Stimulated activated CD4-positive, alpha-beta T cell treated with anti-CD3 and anti-CD28 coated beads, TNF-alpha, amount 100 ng/mL, for 24 hours (primary cell): ENCODE measurements at regions not wholly inside any gene's neighbourhood (a gene's known extent, or its start where the extent isn't known, plus 50 kb on each side); places are given as distances from the start of the nearest gene placed in this dataset.
A peak's percentile ranks its signal among the peaks of the same experiment; 100 is the strongest.
"Not testable (repeated sequence)": the region's sequence is repeated elsewhere in the genome, so short reads cannot be mapped to it uniquely, and the experiment has no call there.

Experiments used
- DNase-seq, 3 experiments: peaks; one replicate each; pipeline ENCODE4 v3.0.0-alpha.2; 2020; ENCODE audit warnings: low read depth in 3 of 3

GRCh38 chr3:112736805-112737566, 96.0 kb upstream of the CCDC80 start:
- DNase-seq = no peak

GRCh38 chr3:112736386-112736785, 95.4 kb upstream of the CCDC80 start:
- DNase-seq = no peak

DNA sequence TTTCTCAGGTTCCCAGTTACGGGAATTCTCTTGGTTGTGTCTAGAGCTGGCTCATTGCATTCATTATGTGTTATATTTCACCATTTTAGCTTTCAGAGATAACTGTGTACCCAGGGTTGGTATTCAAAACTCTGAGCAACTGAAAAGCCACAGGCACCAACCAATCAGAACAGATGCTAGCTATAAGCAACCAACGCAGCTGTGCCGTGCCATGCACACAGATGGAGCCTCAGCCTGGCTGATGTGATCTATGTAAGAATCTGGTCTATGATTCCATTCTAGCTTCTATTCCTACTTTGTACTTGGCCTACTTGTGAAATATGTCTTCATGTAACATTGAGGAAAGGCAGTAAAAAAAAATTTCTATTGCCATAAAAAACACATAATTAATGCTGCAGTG, 95.0 kb upstream of the CCDC80 start:
- DNase-seq = no peak

DNA sequence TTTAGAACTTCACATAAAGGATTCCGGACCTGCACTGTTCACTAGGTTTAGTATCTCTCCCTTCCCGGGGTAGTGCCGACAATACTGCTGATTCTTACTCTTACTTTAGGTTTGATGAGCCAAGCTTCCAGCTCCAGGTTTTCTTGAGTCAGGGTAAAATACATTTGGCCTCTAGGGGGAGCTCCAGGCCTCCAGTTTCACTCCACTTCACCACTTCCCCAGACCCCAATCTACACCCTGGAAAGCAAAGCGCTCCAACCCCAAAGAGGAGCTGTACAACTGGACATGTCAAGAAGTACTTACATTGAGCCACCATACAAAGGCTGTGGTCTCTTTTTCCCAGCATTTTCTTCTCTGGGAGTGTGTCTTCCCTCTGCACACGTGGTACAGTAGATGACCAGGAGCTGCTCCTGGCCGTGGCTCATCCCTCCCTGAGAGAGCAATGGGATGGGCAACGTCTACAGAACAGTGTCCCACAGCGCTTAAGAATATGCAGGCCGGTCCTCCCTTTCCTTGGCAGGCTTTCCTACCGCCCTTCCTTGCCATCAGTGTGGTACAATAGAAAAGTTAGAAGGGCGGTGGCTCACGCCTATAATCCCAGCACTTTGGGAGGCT, 93.9 kb upstream of the CCDC80 start:
- peak; percentile 44 to 70 (median 44) for DNase-seq

GRCh38 chr3:112734171-112734570, 93.2 kb upstream of the CCDC80 start:
- no peak for DNase-seq

GRCh38 chr3:112730210-112730609, 89.3 kb upstream of the CCDC80 start:
- no peak for DNase-seq

DNA sequence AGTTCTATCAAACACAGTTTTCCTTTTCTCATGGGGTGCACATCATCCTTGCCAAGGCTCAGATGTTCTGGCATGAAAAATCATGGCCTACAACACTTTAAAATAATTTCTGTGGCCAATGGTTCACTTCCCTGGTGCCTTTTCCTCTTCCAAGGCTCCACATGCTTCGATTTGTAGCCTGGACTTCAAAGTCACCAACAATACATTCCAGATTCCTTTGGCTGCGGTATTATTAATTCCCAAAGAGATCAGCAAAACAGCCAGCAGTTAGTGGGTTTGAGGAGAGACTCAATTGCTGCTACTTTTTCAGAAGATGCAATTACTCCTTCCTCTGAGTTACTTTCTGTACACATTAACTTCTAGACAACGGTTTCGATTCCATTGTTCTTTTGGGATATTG, 80.3 kb upstream of the CCDC80 start:
- DNase-seq = no peak

DNA sequence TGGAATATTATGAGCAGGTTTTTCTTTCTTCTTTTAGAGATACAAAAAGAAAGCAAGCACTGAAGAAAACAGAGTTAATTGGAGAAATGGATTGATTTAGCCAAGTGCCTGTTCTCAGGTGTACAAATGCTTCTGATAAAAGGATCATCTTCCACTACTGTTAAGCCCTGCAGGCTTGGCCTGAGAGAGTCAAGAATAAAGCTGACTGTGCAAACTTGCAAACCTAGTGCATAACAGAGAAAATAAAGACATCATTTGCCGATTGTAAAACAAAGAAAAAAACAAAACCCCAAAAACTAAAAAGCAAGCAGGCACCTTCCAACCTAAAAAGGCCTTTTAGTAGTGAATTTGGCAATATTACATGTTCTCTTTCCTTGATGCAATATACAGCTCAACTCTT, 78.0 kb upstream of the CCDC80 start:
- no peak for DNase-seq

GRCh38 chr3:112718516-112718915, 77.6 kb upstream of the CCDC80 start:
- DNase-seq = no peak

DNA sequence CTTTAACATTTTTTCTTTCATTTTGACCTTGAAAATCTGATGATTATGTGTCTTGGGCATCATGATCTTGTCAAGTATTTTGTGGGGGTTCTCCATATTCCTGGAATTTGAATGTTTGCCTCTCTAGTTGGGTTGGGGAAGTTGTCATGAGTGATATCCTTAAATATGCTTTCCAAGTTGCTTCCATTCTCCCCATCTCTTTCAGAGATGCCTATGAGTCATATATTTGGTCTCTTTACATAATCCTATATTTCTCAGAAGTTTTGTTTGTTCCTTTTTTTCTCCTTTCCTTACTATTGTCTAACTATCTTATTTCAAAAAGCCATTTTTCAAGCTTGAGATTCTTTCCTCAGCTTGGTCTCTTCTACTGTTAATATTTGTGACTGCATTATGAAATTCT, 69.0 kb upstream of the CCDC80 start:
- DNase-seq = no peak

GRCh38 chr3:112699436-112699978, 58.6 kb upstream of the CCDC80 start:
- DNase-seq = no peak

- not testable (repeated sequence) for DNase-seq
These were observed 57.5 kb upstream of the CCDC80 start for GRCh38 chr3:112698442-112698841.

DNA sequence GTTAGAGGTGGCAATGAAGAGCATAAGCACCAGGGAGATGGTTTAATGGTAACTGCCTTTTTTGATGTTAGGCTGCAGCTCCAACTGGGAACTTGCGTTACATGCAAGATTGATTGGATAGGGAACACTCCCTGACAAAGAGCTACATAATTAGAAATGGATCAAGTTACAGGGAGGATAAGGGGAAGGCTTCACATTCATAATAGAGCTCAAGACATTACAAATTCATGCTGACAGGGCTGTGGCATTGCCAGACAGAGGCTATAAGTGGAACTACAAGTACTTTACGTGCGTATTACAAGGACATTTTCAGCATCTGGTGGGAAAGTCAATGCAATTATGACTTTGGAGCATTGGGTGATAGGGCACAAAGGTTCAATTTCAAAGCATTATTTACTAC, 55.3 kb upstream of the CCDC80 start:
- DNase-seq = not testable (repeated sequence)

DNA sequence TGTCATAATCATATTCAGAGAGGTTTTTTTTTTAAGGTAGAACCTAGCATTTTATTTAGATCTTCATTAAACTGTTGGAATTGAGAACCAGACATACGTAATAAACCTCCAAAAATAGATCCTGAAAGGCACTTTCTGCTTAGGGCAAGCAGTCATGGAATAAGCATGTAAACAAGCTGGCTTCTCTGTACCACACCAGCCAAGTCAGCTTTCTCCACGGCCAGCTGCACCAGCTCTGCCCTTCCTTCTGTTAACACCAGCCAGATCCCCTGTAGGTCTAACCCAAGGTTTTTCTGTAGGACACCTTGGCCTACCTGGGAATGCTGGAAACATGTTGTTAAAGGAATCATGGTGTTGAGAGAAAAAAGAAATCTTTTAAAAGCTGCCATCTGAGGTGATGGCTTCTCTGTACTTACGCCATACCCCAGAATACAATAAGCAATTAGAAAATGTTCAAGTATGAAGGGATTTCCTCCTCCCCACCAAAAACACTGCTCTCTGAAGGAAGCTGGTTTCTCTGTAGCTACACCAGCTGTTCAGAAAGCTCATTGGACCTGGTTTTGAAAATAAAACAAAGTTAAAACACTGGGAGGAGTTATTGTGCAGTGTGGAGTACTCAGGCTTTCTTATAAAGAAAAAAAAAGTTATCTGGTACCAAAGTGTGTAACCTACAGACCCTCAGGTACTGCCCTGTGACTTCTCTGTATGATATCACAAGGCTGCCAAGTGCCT, 54.6 kb upstream of the CCDC80 start:
- DNase-seq = not testable (repeated sequence)

DNA sequence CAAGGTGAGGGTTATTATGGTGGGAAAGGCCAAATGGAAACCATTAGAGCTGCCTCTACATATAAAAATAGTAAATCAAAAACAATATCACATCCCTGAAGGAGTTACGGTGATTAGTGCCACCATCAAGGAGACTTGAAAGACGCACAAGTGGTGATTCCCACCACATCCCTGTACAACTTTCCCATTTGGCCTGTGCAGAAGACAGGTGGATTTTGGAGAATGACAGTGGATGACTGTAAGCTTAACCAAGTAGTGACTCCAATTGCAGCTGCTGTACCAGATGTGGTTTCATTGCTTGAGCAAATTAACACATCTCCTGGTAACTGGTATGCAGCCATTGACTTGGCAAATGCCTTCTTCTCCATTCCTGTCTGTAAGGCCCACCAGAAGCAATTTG, 54.0 kb upstream of the CCDC80 start:
- DNase-seq = not testable (repeated sequence)

DNA sequence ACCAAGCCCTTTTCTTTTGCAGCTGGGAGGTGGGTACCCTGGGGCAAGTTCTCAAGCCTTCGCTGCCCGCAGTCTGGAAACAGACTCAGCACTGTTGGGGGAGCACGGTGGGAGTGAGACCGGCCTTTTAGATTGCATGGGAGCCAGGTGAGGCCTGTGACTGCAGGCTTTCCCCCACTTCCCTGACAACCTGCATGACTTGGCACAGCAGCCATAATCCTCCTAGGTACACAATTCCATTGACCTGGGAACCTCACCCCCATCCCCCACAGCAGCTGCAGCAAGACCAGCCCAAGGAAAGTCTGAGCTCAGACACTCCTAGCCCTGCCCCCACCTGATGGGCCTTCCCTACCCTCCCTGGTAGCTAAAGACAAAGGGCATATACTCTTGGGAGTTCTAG, 52.2 kb upstream of the CCDC80 start:
- DNase-seq = no peak
